HG03025 (cell line): ENCODE measurements at regions not wholly inside any gene's neighbourhood (a gene's known extent, or its start where the extent isn't known, plus 50 kb on each side); places are given as distances from the start of the nearest gene placed in this dataset.

Experiments
- ATAC-seq: cut with Tn5 transposase; IDR thresholded peaks from one replicate; pipeline ENCODE4 v1.9.1; 2021; ENCODE audit warnings: mild to moderate bottlenecking, moderate library complexity; ENCODE audit not compliant: unreplicated experiment, low FRiP score

GRCh38 chr2:150572961-150573395 is 85.5 kb upstream of the RND3 start:
- ATAC-seq = peak; percentile 99

GRCh38 chr2:150572194-150572766 is 84.8 kb upstream of the RND3 start:
- ATAC-seq = no peak

DNA sequence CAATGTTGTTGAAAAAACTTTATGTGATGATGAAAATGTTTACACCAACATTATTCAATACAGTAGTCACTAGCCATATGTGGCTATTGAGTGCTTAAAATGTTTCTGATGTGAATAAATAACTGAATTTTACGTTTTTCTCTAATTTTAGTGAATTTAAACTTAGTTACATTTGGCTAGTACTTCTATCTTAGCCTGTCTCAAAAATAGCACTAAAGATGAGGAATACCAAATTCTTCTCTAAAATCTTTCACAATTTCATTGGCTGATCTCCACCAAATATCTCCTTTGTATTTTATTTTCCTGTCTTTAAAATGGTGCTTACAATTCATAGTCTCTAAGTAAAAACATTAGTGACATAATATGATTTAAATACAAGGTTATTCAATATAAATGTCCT is 83.7 kb upstream of the RND3 start:
- ATAC-seq = no peak

GRCh38 chr2:150570712-150571111 is 83.2 kb upstream of the RND3 start:
- ATAC-seq = no peak

DNA sequence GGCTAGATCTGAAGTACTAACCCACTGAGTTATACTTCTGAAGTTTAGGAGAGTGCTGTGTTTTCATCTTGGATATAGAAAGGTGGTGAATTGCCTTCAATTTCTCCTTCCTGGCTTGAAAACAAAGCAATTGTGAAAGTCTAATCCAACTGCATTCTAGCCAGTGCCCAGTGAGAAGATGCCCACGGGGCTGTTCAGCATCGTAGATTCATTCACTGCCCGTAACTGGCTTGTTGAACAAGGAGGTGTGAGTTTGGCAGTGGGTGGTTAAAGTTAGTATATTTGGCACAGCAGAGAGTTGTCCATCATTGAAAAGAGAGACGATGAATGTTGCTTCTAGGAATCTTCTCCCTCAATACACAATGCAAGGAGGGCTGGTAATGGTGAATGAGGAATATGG is 82.3 kb upstream of the RND3 start:
- ATAC-seq = no peak

GRCh38 chr2:150567771-150568301 is 80.4 kb upstream of the RND3 start:
- ATAC-seq = no peak

GRCh38 chr2:150566289-150566688 is 78.8 kb upstream of the RND3 start:
- no peak for ATAC-seq

DNA sequence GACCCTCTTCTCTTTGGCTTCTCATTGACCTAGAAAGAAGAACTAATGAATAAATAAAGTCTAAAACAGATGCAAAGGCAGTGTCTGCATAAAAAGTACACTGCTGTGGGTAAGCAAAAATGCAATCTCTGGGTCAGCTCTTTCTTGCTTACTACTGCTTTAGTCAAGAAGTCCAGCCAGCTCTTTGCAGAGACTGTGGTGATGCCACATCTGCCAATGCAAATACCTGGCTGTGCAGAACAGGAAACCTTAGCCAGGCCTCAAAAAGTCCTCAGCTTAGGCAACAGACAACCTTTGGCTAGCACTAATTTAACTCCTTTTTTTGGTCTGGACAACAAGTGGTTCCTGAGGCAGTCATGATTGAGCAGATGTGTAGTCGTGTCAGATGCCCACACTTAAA is 73.6 kb upstream of the RND3 start:
- no peak for ATAC-seq

GRCh38 chr2:150557020-150557600 is 69.6 kb upstream of the RND3 start:
- no peak for ATAC-seq

DNA sequence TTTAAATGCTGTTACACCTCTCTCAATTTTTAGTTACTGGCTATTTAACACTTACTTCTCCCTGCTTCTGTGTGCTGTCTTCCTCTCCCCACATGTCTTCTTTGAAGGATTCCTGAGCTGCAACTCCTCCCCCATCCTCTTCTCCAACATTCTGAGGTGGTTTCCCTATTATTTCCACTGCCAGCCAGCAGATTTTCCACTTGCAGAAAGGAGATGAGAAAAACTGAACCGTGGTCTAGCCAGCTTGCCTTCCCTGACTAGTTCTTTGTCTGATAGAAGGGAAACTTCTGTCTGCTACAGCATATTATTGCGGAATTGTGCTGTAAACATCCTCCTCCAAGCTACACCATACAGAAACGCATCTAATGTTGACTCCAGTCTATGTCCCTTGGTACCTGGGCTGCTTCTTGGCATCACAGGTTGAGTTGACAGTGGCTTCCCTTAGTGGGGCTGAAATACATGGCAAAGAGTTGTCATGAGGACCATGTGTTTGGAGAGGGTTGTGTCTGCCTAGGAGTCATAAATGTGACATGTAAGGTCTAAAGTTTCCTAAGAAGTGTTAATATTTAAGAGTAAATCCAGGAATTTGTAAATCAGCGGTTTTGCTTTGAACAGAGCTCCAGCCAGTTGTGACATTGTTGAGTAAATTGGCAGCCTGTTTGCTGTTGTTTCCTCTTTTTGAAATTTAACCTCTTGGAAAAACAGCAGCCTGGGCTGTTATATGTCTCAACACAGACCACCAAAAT is 68.3 kb upstream of the RND3 start:
- ATAC-seq = no peak

- ATAC-seq = no peak
Measured at GRCh38 chr2:150554046-150554445, 66.6 kb upstream of the RND3 start.

DNA sequence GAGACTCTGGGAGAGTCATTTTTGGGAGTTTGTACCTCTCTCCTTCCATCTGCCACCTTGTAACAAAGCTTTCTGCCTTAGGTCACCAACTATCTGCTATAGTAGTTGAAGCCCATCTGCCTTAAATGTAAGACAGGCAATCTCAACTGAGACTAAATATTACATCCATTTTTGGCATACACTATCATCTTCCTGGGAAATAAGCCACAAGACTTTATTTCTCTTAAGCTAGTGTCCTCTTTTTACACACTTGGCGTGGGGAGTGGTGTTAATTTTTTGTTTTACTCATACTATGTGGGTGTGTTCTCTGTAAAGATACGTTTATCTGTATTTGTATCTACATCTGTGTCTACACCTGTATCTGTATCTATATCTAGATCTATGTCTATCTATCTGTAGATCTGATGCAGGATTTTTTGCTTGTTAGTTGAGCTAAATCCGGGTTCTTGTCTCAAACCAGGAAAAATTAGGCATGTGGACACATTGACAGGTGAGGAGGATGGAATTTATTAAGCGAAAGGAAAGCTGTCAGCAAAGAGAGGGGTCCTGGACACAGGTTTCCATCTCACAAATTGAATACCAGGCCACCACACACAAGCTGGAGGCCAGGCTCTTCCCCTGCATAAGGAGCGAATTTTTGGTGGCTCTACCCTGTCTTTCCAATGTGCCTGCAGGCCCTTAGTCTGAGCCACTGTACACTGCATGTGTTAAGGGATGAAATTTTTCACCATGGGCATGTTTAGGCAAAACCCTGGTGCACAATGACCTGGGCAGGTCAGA is 64.8 kb upstream of the RND3 start:
- ATAC-seq = no peak

GRCh38 chr2:150549381-150549780 is 61.9 kb upstream of the RND3 start:
- ATAC-seq = no peak

- no peak for ATAC-seq
Measured at GRCh38 chr2:150548527-150548926, 61.1 kb upstream of the RND3 start.

- no peak for ATAC-seq
Measured at GRCh38 chr2:150545916-150546315, 58.4 kb upstream of the RND3 start.

- ATAC-seq = no peak
Measured at GRCh38 chr2:150544731-150545130, 57.3 kb upstream of the RND3 start.

DNA sequence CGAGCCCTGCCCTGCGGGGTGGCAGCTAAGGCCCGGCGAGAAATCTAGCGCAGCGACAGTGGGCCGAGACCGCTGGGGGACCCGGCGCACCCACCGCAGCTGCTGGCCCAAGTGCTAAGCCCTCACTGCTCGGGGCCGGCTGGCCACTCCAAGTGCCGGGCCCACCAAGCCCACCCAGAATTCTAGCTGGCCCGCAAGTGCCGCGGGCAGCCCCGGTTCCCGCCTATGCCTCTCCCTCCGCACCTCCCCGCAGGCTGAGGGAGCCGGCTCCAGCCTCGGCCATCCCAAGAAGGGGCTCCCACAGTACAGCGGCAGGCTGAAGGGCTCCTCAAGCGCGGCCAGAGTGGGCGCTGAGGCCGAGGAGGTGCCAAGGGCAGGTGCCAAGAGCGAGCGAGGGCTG is 55.2 kb upstream of the RND3 start:
- ATAC-seq = no peak

DNA sequence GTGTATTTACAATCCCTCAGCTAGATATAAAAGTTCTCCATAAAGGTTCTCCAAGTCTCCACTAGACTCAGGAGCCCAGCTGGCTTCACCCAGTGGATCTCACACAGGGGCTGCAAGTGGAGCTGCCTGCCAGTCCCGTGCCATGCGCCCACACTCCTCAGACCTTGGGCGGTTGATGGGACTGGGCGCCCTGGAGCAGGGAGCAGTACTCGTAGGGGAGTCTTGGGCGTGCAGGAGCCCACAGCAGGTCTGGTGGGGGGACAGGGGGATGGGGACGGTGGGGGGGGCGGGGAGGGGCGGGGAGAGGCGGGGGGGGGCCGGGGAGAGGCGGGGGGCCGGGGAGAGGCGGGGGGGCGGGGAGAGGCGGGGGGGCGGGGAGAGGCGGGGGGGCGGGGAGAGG is 54.7 kb upstream of the RND3 start:
- ATAC-seq = no peak

- no peak for ATAC-seq
Measured at GRCh38 chr2:150538651-150539201, 51.3 kb upstream of the RND3 start.
